BJ (cell line): ENCODE measurements at regions not wholly inside any gene's neighbourhood (a gene's known extent, or its start where the extent isn't known, plus 50 kb on each side); places are given as distances from the start of the nearest gene placed in this dataset.

Experiments
- CTCF ChIA-PET: fragments of 350-600 bp; formaldehyde crosslinking; extraction: SDS; loops from one replicate; lab custom pipeline; 2021; ENCODE audit warnings: antibody characterized with exemption, inconsistent platforms; lab: Yijun Ruan, JAX
- POLR2A ChIA-PET: fragments of 300-600 bp; sonication (Branson Sonifier 250); formaldehyde crosslinking; extraction: SDS; loops from one replicate; lab custom pipeline; 2021; ENCODE audit warnings: antibody characterized with exemption; lab: Charles Lee
- DNase-seq: peaks from one replicate; pipeline ENCODE4 v3.0.0-alpha.2; 2011; ENCODE audit warnings: low read depth
- H3K27me3 ChIP-seq: 2 replicates; pipeline ENCODE4 v1.6.0; 2011; ENCODE audit warnings: low read length; ENCODE audit not compliant: control insufficient read depth, insufficient read depth
- H3K36me3 ChIP-seq: 2 replicates; pipeline ENCODE4 v1.5.1; 2011; ENCODE audit warnings: low read length; ENCODE audit not compliant: control insufficient read depth, insufficient read depth
- H3K4me3 ChIP-seq: 2 replicates; pipeline ENCODE4 v1.5.1; 2011; ENCODE audit warnings: low read depth, mild to moderate bottlenecking, control low read depth, low read length
- TF ChIP-seq, protein P1 (sequence below): IDR thresholded peaks from 2 replicates; pipeline ENCODE4 v1.5.1; 2011; ENCODE audit warnings: low read depth, mild to moderate bottlenecking, control low read depth, inconsistent platforms, low read length, moderate library complexity; ENCODE audit not compliant: insufficient read depth

DNA sequence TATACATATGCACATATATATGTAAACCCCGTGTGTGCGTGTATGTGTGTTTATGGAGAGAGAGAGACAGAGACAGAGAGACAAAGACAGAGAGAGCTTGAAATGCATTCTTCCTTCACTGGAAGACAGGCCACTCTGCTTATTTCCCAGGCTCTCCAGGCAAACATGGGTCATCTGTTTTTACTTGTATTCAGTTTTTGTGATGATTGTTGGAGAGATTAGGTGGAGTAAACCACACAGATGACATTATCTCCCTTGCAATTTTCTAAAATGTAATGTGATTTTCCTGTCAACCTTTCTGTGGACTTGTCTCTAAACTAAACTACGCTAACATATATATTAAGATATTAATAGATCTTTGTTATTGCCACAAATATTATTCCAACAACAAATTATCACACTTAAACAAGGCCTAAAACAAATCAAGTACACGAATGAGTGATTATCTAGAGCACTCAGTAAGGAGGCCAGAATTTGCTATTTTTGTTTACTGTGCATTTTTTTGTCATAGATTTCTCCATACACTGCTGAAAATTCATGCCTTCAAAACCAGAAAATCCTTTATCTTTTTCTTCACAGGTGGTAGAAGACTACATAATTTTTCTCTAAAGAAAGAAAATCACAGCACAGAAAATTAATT is 251.8 kb upstream of the SLIT2 start:
- no peak for DNase-seq
- Histone ChIP-seq H3K36me3 (no peaks in the 10 kb centered on the region), H3K27me3 (no peaks in the 10 kb centered on the region), H3K4me3 (no peak overlapping the region)
- TF ChIP-seq, protein P1, sequence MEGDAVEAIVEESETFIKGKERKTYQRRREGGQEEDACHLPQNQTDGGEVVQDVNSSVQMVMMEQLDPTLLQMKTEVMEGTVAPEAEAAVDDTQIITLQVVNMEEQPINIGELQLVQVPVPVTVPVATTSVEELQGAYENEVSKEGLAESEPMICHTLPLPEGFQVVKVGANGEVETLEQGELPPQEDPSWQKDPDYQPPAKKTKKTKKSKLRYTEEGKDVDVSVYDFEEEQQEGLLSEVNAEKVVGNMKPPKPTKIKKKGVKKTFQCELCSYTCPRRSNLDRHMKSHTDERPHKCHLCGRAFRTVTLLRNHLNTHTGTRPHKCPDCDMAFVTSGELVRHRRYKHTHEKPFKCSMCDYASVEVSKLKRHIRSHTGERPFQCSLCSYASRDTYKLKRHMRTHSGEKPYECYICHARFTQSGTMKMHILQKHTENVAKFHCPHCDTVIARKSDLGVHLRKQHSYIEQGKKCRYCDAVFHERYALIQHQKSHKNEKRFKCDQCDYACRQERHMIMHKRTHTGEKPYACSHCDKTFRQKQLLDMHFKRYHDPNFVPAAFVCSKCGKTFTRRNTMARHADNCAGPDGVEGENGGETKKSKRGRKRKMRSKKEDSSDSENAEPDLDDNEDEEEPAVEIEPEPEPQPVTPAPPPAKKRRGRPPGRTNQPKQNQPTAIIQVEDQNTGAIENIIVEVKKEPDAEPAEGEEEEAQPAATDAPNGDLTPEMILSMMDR, result no peak
- POLR2A ChIA-PET, result no interaction called here
- CTCF ChIA-PET, result no interaction called here

DNA sequence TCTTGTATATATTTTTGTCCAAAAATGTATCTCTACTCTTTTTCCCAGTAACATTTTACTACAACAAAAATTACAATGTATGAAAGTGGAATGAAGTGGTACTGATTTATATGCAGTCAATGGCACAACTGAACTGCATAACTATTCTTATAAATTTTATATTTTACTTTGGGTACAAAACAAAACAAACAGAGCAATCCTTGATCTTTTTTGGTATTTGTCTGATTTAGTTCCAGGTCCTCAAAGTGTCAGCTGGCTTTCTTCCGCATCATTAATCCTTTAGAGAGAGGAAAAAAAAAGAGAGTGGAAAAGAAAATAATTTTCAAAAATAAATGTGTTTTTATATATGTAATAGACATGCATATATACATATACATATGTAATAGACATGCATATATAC is 252.4 kb upstream of the SLIT2 start:
- CTCF ChIA-PET, result interaction anchor here (1.1 kb wide), 1 partner anchor 20 kb away, joined by 3 read pairs; no protein-coding TSS in a partner anchor
- H3K4me3 ChIP-seq, result no peak overlapping the region
- H3K27me3 ChIP-seq, result no peaks in the 10 kb centered on the region
- POLR2A ChIA-PET, result no interaction called here
- TF ChIP-seq, protein P1, result no peak
- DNase-seq, result no peak
- H3K36me3 ChIP-seq, result no peaks in the 10 kb centered on the region

DNA sequence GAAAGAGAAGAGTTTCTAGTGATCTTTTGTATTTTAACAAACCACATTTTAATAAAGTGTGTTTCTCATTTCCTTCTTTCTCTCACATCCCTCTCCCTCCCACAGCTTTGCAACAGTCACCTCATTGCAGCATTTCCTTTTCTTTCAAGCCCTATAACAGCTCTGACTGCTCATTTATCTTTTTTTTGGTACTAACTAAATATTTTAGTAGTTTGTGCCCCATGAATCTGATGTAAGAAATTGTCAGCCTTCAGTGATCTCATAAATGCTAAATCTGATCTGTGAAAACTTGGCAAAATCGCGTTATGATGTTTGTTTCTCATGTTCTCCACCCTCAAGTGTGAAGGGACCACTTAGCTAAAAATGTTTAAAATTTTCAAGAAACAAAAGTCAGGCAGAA is 258.5 kb upstream of the SLIT2 start:
- TF ChIP-seq, protein P1, result no peak
- CTCF ChIA-PET, result no interaction called here
- Histone ChIP-seq H3K36me3 (no peaks in the 10 kb centered on the region), H3K27me3 (no peaks in the 10 kb centered on the region), H3K4me3 (no peak overlapping the region)
- POLR2A ChIA-PET, result no interaction called here
- peak; percentile 10 for DNase-seq

DNA sequence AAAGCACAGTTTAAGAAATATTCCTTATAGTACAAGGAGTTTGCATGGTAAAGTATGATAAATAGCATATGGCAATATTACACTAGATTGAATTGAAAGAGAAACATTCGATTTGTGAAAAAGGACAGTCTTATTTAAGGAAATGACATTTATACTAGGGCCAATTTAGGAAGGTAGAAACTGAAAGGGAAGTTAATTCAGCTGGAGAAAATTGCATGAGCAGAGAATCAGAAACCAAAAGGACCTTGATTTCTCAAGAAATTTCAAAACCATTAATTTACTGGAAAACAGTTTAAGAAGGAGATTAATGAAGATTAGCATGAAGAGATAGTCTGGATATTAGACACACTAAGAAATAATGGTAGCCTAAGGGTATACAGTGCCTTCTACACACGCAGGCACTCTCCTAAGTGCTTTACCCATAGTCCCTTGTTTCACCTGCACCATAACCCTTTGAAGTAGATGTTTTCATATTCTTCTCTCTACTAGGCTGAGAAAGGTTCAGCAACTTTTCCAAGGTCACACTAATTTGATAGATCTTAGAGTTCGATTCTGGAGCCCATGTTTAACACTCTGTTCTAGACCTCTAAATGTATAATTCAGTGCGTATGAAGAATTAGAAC is 259.1 kb upstream of the SLIT2 start:
- H3K36me3 ChIP-seq, result no peaks in the 10 kb centered on the region
- no peak overlapping the region for H3K4me3 ChIP-seq
- ChIA-PET POLR2A (no interaction called here), CTCF (no interaction called here)
- H3K27me3 ChIP-seq, result no peaks in the 10 kb centered on the region
- TF ChIP-seq, protein P1, result no peak
- no peak for DNase-seq

DNA sequence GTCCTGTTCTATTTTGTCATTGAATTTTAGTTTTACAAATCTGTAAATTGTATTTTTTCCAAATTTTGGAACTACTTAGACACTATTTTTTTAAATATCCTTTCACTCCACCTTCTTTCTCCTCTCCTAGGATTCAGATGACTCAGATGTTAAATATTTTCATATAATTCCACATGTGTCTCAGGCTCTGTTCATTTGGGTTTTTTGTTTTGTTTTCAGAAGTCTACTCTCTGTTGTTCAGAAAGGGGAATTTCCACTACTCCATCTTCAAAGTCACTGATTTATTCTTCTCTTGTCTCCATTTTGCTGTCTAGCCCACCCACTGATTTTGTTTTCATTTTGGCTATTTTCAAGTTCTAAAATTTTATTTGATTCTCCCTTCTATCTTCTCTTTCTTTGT is 264.0 kb upstream of the SLIT2 start:
- Histone ChIP-seq H3K36me3 (no peaks in the 10 kb centered on the region), H3K27me3 (no peaks in the 10 kb centered on the region), H3K4me3 (no peak overlapping the region)
- TF ChIP-seq, protein P1, result no peak
- CTCF ChIA-PET, result interaction anchor here (0.6 kb wide), 1 partner anchor 235 kb away, joined by 3 read pairs; no protein-coding TSS in a partner anchor
- POLR2A ChIA-PET, result no interaction called here
- DNase-seq, result peak; percentile 28
